ENCODE measurements at regions not wholly inside any gene's neighbourhood (a gene's known extent, or its start where the extent isn't known, plus 50 kb on each side); places are given as distances from the start of the nearest gene placed in this dataset.

- no peak for DNase-seq
Measured at GRCh38 chr10:124346831-124347230, 71.9 kb downstream of the OAT start.

GRCh38 chr10:124345521-124345920, 73.2 kb downstream of the OAT start:
- no peak for DNase-seq

- DNase-seq: no peak
Measured at GRCh38 chr10:124344931-124345330, 73.8 kb downstream of the OAT start.

GRCh38 chr10:124344266-124344590, 74.5 kb downstream of the OAT start:
- no peak for DNase-seq

GRCh38 chr10:124343351-124344265, 75.1 kb downstream of the OAT start:
- no peak for DNase-seq

GRCh38 chr10:124342821-124343170, 75.9 kb downstream of the OAT start:
- DNase-seq: no peak

- no peak for DNase-seq
Measured at GRCh38 chr10:124342136-124342820, 76.4 kb downstream of the OAT start.

- no peak for DNase-seq
Measured at GRCh38 chr10:124341768-124342135, 77.0 kb downstream of the OAT start.

GRCh38 chr10:124340033-124340760, 78.5 kb downstream of the OAT start:
- DNase-seq: no peak

- no peak for DNase-seq
Measured at GRCh38 chr10:124339119-124340032, 79.3 kb downstream of the OAT start.

- no peak for DNase-seq
Measured at GRCh38 chr10:124338276-124338925, 80.3 kb downstream of the OAT start.

GRCh38 chr10:124336186-124336585, 82.5 kb downstream of the OAT start:
- no peak for DNase-seq

- no peak for DNase-seq
Measured at GRCh38 chr10:124333931-124334330, 84.8 kb downstream of the OAT start.

GRCh38 chr10:124332426-124332825, 86.3 kb downstream of the OAT start:
- no peak for DNase-seq

GRCh38 chr10:124329941-124330340, 88.8 kb downstream of the OAT start:
- no peak for DNase-seq

GRCh38 chr10:124329362-124329761, 89.4 kb downstream of the OAT start:
- no peak for DNase-seq

GRCh38 chr10:124328477-124329220, 90.1 kb downstream of the OAT start:
- no peak for DNase-seq

- no peak for DNase-seq
Measured at GRCh38 chr10:124325998-124326636, 92.6 kb downstream of the OAT start.

GRCh38 chr10:124325633-124325914, 93.1 kb downstream of the OAT start:
- DNase-seq: no peak

- no peak for DNase-seq
Measured at GRCh38 chr10:124324856-124325632, 93.7 kb downstream of the OAT start.
